A549 (cell line): ENCODE measurements at regions not wholly inside any gene's neighbourhood (a gene's known extent, or its start where the extent isn't known, plus 50 kb on each side); places are given as distances from the start of the nearest gene placed in this dataset.
A peak's percentile ranks its signal among the peaks of the same experiment; 100 is the strongest.

ENCODE experiments used
- BHLHE40 ChIP-seq: IDR thresholded peaks from 2 replicates; pipeline ENCODE4 v1.6.1; 2012; ENCODE audit warnings: low read depth, low read length, inconsistent platforms
- CEBPB ChIP-seq, 2 experiments: fragments of >200 bp in 1 of 2; sonication (Bioruptor Twin) in 1 of 2; formaldehyde crosslinking in 1 of 2; IDR thresholded peaks; 2 replicates each; pipeline ENCODE4 v1.6.1; 2012 to 2016
- CTCF ChIP-seq: fragments of >200 bp; sonication (Bioruptor Twin); formaldehyde crosslinking; IDR thresholded peaks from 3 replicates; pipeline ENCODE4 v1.5.1; 2016
- HMGXB4 ChIP-seq: fragments of 250-450 bp; sonication (Bioruptor Pico); IDR thresholded peaks from 2 replicates; pipeline ENCODE4 v1.5.0; 2021; ENCODE audit warnings: mild to moderate bottlenecking, moderate library complexity, borderline replicate concordance
- JUN ChIP-seq, 2 experiments: fragments of >200 bp; sonication (Bioruptor Twin); formaldehyde crosslinking; IDR thresholded peaks; 2 replicates in 1 of 2; 3 replicates in 1 of 2; pipeline ENCODE4 v1.6.1; 2016 to 2017
- MAX ChIP-seq: IDR thresholded peaks from 2 replicates; pipeline ENCODE4 v1.6.1; 2012
- NPAS2 ChIP-seq: fragments of 250-450 bp; sonication (Bioruptor Pico); IDR thresholded peaks from 2 replicates; pipeline ENCODE4 v1.8.0; 2022; ENCODE audit warnings: mild to moderate bottlenecking, moderate library complexity, borderline replicate concordance
- POLR2A ChIP-seq: IDR thresholded peaks from 2 replicates; pipeline ENCODE4 v1.6.1; 2012; ENCODE audit warnings: mild to moderate bottlenecking, low read length
- RFX5 ChIP-seq: fragments of 450-650 bp; IDR thresholded peaks from 2 replicates; pipeline ENCODE4 v1.7.1; 2014; ENCODE audit warnings: antibody characterized with exemption, mild to moderate bottlenecking, moderate library complexity
- TFCP2L1 ChIP-seq: fragments of 250-450 bp; sonication (Bioruptor Pico); IDR thresholded peaks from 2 replicates; pipeline ENCODE4 v1.5.0; 2021; ENCODE audit warnings: mild to moderate bottlenecking
- USF2 ChIP-seq: fragments of 450-650 bp; IDR thresholded peaks from 2 replicates; pipeline ENCODE4 v1.6.1; 2014; ENCODE audit warnings: antibody characterized with exemption

GRCh38 chr17:73827627-73828291, 183.5 kb upstream of the SDK2 start:
- TF ChIP-seq CTCF (no peak), BHLHE40 (no peak), HMGXB4 (CRISPR knock-in tag) (no peak), USF2 (no peak), JUN (IDR thresholded peaks at IDR 0.05) (no peak), TFCP2L1 (CRISPR knock-in tag) (no peak), POLR2A (no peak), RFX5 (no peak), NPAS2 (CRISPR knock-in tag) (no peak), CEBPB (IDR thresholded peaks at IDR 0.05) (peak in 1 of 2 experiments; percentile 32; a peak in 1 of 4 replicates), MAX (no peak)
